H9 (cell line): ENCODE measurements at regions not wholly inside any gene's neighbourhood (a gene's known extent, or its start where the extent isn't known, plus 50 kb on each side); places are given as distances from the start of the nearest gene placed in this dataset.

Experiments
- DNase-seq: peaks from one replicate; pipeline ENCODE4 v3.0.0-alpha.2; 2017
- H2AFZ ChIP-seq: one replicate; pipeline ENCODE4 v1.6.1; 2013; ENCODE audit warnings: mild to moderate bottlenecking, low read length, control low read depth, moderate library complexity
- H2AK5ac ChIP-seq: 2 replicates; pipeline ENCODE4 v1.6.1; 2013; ENCODE audit warnings: low read length, control low read depth, mixed read lengths; ENCODE audit not compliant: insufficient read length
- H2BK120ac ChIP-seq: one replicate; pipeline ENCODE4 v1.6.1; 2013; ENCODE audit warnings: low read depth, mild to moderate bottlenecking, low read length, control low read depth, inconsistent platforms; ENCODE audit not compliant: poor library complexity, severe bottlenecking
- H2BK12ac ChIP-seq: 2 replicates; pipeline ENCODE4 v1.6.1; 2013; ENCODE audit warnings: low read length, control low read depth, mixed read lengths, low read depth; ENCODE audit not compliant: insufficient read length
- H2BK15ac ChIP-seq: 2 replicates; pipeline ENCODE4 v1.6.1; 2013; ENCODE audit warnings: low read depth, low read length, control low read depth
- H2BK20ac ChIP-seq: one replicate; pipeline ENCODE4 v1.6.1; 2013; ENCODE audit warnings: low read depth, mild to moderate bottlenecking, low read length, control low read depth, inconsistent platforms; ENCODE audit not compliant: poor library complexity, severe bottlenecking
- H2BK5ac ChIP-seq: 2 replicates; pipeline ENCODE4 v1.6.1; 2013; ENCODE audit warnings: low read length, control low read depth, mixed read lengths; ENCODE audit not compliant: insufficient read length
- H3K14ac ChIP-seq: 2 replicates; pipeline ENCODE4 v1.6.1; 2013; ENCODE audit warnings: low read length, control low read depth; ENCODE audit not compliant: insufficient read depth
- H3K18ac ChIP-seq: 2 replicates; pipeline ENCODE4 v1.6.1; 2013; ENCODE audit warnings: low read depth, mild to moderate bottlenecking, mixed read lengths, low read length, control low read depth; ENCODE audit not compliant: insufficient read length
- H3K23ac ChIP-seq: 2 replicates; pipeline ENCODE4 v1.6.1; 2013; ENCODE audit warnings: low read length, control low read depth, mixed read lengths, low read depth; ENCODE audit not compliant: insufficient read length
- H3K23me2 ChIP-seq: 2 replicates; pipeline ENCODE4 v1.6.1; 2013; ENCODE audit warnings: low read depth, mild to moderate bottlenecking, mixed read lengths, low read length, control low read depth; ENCODE audit not compliant: insufficient read length, poor library complexity, severe bottlenecking
- H3K27ac ChIP-seq: 2 replicates; pipeline ENCODE4 v1.5.1; 2013; ENCODE audit warnings: low read length, control low read depth, mixed read lengths, low read depth; ENCODE audit not compliant: insufficient read length
- H3K27me3 ChIP-seq: 2 replicates; pipeline ENCODE4 v1.6.1; 2013; ENCODE audit warnings: low read length, control low read depth, inconsistent platforms; ENCODE audit not compliant: insufficient read depth
- H3K4ac ChIP-seq: 2 replicates; pipeline ENCODE4 v1.6.1; 2013; ENCODE audit warnings: low read depth, mild to moderate bottlenecking, control low read depth, inconsistent platforms, low read length, moderate library complexity
- H3K4me1 ChIP-seq: 2 replicates; pipeline ENCODE4 v1.6.1; 2013; ENCODE audit warnings: low read length, control low read depth, inconsistent platforms; ENCODE audit not compliant: insufficient read depth
- H3K4me2 ChIP-seq: 2 replicates; pipeline ENCODE4 v1.6.1; 2013; ENCODE audit warnings: low read length, control low read depth, mixed read lengths; ENCODE audit not compliant: insufficient read length, insufficient read depth
- H3K56ac ChIP-seq: 2 replicates; pipeline ENCODE4 v1.6.1; 2013; ENCODE audit warnings: low read depth, mild to moderate bottlenecking, mixed read lengths, low read length, control low read depth; ENCODE audit not compliant: insufficient read length
- H3K79me1 ChIP-seq: 2 replicates; pipeline ENCODE4 v1.6.1; 2013; ENCODE audit warnings: low read depth, mild to moderate bottlenecking, moderate library complexity, low read length, control low read depth, inconsistent platforms; ENCODE audit not compliant: insufficient read depth, poor library complexity, severe bottlenecking
- H3K79me2 ChIP-seq: 2 replicates; pipeline ENCODE4 v1.6.1; 2013; ENCODE audit warnings: low read length, control low read depth, inconsistent platforms; ENCODE audit not compliant: insufficient read depth
- H3K9ac ChIP-seq: 2 replicates; pipeline ENCODE4 v1.6.1; 2013; ENCODE audit warnings: low read length, control low read depth, mixed read lengths; ENCODE audit not compliant: insufficient read length; ENCODE audit errors: extremely low read depth
- H3K9me3 ChIP-seq: one replicate; pipeline ENCODE4 v1.6.1; 2013; ENCODE audit warnings: low read depth, low read length, inconsistent platforms; ENCODE audit not compliant: control insufficient read depth
- H3T11ph ChIP-seq: one replicate; pipeline ENCODE4 v1.6.1; 2013; ENCODE audit warnings: mild to moderate bottlenecking, low read length, control low read depth, inconsistent platforms
- H4K20me1 ChIP-seq: one replicate; pipeline ENCODE4 v1.6.1; 2013; ENCODE audit not compliant: control insufficient read depth, insufficient read length, insufficient read depth
- H4K5ac ChIP-seq: 2 replicates; pipeline ENCODE4 v1.6.1; 2013; ENCODE audit warnings: low read depth, mild to moderate bottlenecking, mixed read lengths, low read length, control low read depth; ENCODE audit not compliant: insufficient read length
- H4K8ac ChIP-seq: replicated peaks from 2 replicates; pipeline ENCODE4 v1.6.1; 2013; ENCODE audit warnings: low read length, control low read depth, mixed read lengths, low read depth; ENCODE audit not compliant: insufficient read length
- H4K91ac ChIP-seq: 2 replicates; pipeline ENCODE4 v1.6.1; 2013; ENCODE audit warnings: low read depth, mild to moderate bottlenecking, moderate library complexity, mixed read lengths, low read length, control low read depth; ENCODE audit not compliant: insufficient read length
- H3K27ac Mint-ChIP-seq, 3 experiments: 2 replicates in 2 of 3; 3 replicates in 1 of 3; pipeline ENCODE4 v1.8.0; 2020 to 2021; ENCODE audit warnings: mixed read lengths in 3 of 3, mild to moderate bottlenecking in 1 of 3, moderate library complexity in 1 of 3
- H3K27me3 Mint-ChIP-seq: 2 replicates; pipeline ENCODE4 v1.8.0; 2021; ENCODE audit warnings: low read depth, mild to moderate bottlenecking, moderate library complexity, mixed read lengths
- H3K36me3 Mint-ChIP-seq, 3 experiments: 2 replicates in 2 of 3; 3 replicates in 1 of 3; pipeline ENCODE4 v1.8.0; 2020 to 2021; ENCODE audit warnings: low read depth in 3 of 3, mixed read lengths in 3 of 3; ENCODE audit not compliant: insufficient read depth in 1 of 3
- H3K4me1 Mint-ChIP-seq, 2 experiments: 2 replicates each; pipeline ENCODE4 v1.8.0; 2020; ENCODE audit warnings: mixed read lengths in 2 of 2
- H3K4me3 Mint-ChIP-seq, 2 experiments: 2 replicates in 1 of 2; 3 replicates in 1 of 2; pipeline ENCODE4 v1.8.0; 2020 to 2021; ENCODE audit warnings: mild to moderate bottlenecking in 2 of 2, mixed read lengths in 2 of 2, moderate library complexity in 1 of 2
- H3K9me3 Mint-ChIP-seq, 2 experiments: 2 replicates in 1 of 2; 3 replicates in 1 of 2; pipeline ENCODE4 v1.8.0; 2020; ENCODE audit warnings: mild to moderate bottlenecking in 2 of 2, mixed read lengths in 2 of 2, moderate library complexity in 1 of 2
- CTCF ChIP-seq: fragments of 200-600 bp; sonication (generic); conservative IDR thresholded peaks from 3 replicates; pipeline ENCODE4 v1.8.0; 2021; ENCODE audit warnings: antibody characterized with exemption, mild to moderate bottlenecking
- WGBS: extraction: QIAGEN DNeasy Blood & Tissue Kit; methylation state at CpG from one replicate; pipeline ENCODE4 v1.1.7; 2013; ENCODE audit warnings: missing lambda C conversion rate, low lambda C conversion rate, mixed read lengths; ENCODE audit not compliant: insufficient read length; ENCODE audit errors: extremely low coverage; 5-methylcytosine and 5-hydroxymethylcytosine counted together

- Histone ChIP-seq H2BK12ac (no peak overlapping the region), H4K8ac (no peak overlapping the region), H4K5ac (no peak overlapping the region), H3K4me2 (no peak overlapping the region), H3K79me1 (no peaks in the 10 kb centered on the region), H3K9ac (no peak overlapping the region), H3K4me1 (no peaks in the 10 kb centered on the region), H3K4ac (no peak overlapping the region), H4K20me1 (no peaks in the 10 kb centered on the region), H3K27ac (no peak overlapping the region), H4K91ac (no peak overlapping the region), H2BK5ac (no peak overlapping the region), H2BK20ac (no peak overlapping the region), H3K56ac (no peak overlapping the region), H3K18ac (no peak overlapping the region), H2BK15ac (no peak overlapping the region), H3K79me2 (no peaks in the 10 kb centered on the region), H3K14ac (no peak overlapping the region), H3T11ph (no peak overlapping the region), H3K9me3 (no peaks in the 10 kb centered on the region), H3K23me2 (no peaks in the 10 kb centered on the region), H2AFZ (no peak overlapping the region), H3K23ac (no peak overlapping the region), H3K27me3 (no peaks in the 10 kb centered on the region), H2BK120ac (no peak overlapping the region), H2AK5ac (no peak overlapping the region)
- Mint-ChIP-seq H3K9me3 (peaks cover 0 to 2% of the 10 kb centered on the region in 2 experiments; a peak in 2 of 5 replicates), H3K4me3 (no peak overlapping the region), H3K27ac (no peak overlapping the region), H3K27me3 (no peaks in the 10 kb centered on the region), H3K4me1 (no peaks in the 10 kb centered on the region), H3K36me3 (0 out of 7 replicates have a peak, but pooled peaks cover 0 to 1% (median 0%) of the 10 kb centered on the region in 3 experiments)
- no CpG with 5 or more reads among the region's 2 CpGs for WGBS
- TF ChIP-seq CTCF, result no peak
- no peak for DNase-seq
These were observed 298.6 kb upstream of the KIAA1217 start for GRCh38 chr10:23910291-23910690.
